ENCODE measurements at regions not wholly inside any gene's neighbourhood (a gene's known extent, or its start where the extent isn't known, plus 50 kb on each side); places are given as distances from the start of the nearest gene placed in this dataset.
A peak's percentile ranks its signal among the peaks of the same experiment; 100 is the strongest.
"Not testable (repeated sequence)": the region's sequence is repeated elsewhere in the genome, so short reads cannot be mapped to it uniquely, and the experiment has no call there.

DNA sequence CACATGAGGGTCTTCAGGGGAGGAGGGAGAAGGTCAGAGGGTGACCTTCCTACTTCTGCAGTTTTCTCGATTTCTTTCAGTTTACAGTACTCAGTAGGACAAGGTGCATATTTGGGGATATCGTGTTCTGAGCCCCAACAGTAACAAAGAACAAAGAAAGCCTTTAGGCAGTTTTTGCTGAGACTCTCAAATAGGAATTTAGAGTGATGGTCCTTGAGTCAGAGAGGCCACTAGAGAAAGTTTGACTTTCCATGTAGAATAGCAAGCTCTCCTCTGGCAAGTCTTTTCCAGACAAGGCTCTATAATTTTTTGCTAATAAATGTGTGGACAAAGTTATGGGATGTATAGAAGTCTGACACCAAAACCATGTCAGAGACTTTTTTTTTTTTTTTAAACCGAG lies 194.6 kb downstream of the TM9SF2 start:
- no peak for DNase-seq

DNA sequence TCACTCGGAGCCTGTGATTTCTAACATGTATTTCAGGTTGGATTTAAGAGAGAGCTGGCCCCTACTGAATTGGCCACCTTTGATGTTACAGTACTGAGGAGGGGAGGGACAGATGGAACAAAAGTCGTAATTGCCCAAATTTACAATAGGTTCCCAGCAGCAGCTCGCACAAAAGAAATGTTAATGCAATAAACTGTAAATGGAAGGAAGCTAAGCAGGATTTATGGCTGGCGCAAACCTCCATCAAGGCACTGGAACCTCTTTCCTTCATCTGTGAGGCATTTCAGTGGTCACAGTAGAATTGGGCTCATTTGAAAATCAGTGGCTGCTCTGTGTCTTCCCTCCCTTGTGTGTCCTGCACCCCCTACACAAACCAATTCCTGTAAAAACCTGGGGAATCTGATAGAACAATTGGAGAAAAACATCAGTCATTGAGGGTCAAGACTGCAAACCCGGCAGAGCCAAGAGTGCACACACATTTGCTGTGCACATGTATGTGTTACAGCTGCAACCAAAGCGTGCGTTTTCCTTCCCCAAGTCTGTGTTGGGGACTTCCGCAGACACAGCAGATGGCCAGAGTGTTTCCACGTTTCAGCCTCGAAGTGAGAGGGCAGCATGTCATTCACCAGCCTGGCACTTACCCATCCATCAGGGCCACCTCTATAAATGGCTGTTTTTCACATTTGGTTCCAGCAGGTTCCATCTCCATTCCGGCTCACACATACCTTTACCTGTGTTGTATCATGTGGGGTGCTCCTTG lies 192.8 kb downstream of the TM9SF2 start:
- peak; percentile 29 to 69 for DNase-seq

DNA sequence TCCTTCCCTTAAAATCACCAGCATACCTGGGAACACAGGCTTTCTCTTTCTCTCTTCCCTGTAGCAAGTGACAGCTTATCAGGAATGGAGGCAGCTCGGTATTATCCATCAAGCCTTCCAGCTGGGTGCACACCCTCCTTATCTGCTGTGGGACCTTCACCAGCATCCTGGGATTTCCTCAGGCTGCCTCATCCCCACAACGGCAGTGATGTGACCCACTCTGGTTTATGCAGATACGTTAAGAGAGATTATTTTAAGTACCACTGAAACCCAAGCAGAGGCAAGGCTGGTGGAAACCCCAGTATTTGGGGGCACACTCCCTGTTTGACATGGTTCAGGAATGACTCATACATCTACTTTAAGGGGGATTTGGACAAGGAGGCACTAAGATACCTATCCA lies 192.1 kb downstream of the TM9SF2 start:
- no peak for DNase-seq

DNA sequence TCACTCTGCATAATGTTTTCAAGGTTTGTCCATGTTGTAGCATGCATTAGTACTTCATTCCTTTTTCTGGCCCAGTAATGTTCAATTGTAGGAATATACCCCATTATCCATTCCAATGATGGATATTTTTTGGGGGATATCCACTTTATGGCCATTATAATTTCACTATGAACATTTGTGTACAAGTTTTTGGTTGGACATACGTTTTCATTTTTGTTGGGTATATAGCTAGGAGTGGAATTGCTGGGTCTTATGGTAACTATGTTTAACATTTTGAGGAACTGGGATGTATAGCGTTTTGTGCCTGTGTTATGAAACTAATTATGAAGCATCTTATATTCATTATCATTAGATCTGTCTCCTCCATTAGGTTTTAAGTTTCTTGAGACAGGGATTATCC lies 191.6 kb downstream of the TM9SF2 start:
- no peak for DNase-seq

DNA sequence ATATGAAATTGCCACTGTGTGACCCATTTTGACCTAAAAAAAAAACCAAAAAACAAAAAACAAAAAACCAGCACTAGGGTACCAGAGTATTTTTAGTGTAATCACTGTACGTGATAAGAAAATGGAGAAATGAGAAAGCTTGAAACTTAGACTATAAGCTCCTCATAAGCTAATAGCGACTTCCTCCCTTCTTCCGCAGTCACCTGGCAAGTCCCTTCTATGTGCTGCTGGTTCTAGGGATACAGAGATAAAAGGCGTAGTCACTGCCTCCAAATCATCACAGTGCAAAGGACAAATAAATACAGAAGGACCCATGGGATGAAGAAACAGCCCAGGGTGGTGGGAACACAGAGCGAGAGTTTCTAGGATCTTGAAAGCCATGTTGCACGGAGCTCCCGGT lies 190.3 kb downstream of the TM9SF2 start:
- no peak for DNase-seq

DNA sequence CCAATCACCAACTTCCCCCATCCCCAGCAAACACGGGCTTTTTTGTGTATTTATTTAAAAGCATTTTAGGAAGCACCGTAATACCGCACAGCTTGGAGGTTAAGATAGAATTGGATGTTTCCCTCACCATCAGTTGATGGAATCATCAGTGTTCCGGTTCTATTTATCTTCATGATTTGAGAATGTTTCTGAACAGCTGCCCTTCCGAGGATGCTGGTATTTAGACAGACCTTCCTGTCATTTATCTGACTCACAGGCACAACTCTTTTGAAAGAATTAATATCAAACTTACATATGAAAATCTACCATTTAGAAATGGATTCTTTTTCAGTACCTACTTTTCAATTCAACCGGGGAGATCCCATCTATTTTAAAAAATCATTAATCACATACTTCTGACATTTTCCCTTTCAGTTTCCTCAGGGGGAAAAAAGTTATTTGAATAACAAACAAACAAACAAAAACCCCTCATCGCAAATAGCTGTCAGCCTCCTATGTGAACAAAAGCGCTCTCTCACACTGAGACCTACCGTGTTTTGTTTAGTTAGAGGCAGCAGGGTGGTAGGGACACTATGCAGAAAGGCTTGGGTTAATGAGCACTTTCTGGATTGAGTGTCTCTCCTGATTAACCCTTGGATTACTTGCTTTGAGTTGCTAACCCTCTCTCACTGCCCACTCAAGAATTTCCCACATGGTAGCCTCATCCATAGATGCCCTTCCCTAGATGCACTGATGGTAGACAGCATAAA lies 189.3 kb downstream of the TM9SF2 start:
- DNase-seq: no peak

DNA sequence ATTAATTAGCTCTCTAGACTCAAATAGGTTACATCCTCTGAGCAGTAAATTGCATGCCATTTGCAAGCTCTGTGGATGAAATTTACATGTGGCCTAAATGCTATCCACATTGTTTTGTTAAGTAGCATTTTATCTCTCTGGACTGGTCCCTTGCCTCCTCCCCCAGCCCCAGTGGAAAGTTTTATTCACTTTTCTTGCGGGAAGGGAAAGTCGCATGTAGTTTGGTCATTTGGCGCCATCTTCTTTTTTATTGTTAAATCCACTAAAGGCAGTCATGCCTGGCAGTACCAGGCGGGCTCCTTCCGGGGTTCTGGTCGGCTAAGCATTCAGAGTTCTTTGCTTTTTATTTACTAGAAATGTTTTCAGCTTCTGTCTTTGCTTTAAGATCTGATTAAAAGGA lies 188.7 kb downstream of the TM9SF2 start:
- DNase-seq: no peak

DNA sequence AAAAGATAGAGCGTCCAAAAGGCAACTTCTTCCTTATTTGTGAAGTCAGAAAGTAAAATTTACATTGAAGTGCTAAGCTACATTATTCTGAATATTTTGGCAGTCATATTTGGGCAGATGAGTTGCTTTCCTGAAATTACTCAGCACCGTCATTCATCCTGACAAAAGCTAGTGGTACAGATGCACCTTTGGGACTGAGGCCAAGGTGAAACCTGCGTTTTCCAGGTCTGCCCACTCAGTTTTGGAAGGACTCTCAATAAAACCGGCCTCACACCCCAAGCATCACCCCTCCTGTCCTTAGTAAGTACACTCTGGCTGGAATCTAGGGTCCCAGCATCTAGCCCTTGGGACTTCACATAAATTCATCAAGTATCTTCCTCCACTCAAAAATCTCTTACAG lies 187.5 kb downstream of the TM9SF2 start:
- no peak for DNase-seq

DNA sequence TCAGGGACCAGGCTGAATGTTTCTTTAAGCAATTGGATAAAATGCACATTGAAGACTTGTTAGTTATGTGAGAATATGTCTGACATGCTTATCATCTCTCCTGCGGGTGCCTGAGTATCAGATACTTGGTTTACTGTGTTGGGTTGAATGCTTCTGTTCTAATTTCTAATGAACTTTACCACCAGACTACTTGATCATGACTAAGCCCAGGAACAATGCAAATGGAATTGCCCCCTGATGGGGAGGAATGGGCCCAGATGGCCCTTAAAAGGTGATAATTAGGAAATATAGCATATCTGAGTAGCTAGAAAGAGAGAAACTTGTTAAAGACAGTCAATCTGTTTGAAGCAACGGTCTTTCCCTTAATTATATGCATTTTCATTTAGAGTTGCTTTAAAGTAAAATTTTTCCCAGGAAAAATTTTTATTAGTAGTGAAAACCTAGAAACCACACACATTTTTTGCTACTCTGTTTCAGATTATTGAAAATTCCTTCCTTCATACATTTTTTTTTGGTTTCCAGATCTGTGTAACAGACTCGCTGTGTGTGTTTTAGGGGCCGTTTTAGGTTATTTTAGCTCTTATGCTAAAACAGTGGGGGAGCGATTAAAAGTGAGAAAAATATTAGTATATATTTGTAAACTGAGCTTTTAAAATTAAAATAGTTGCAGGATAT lies 186.6 kb downstream of the TM9SF2 start:
- DNase-seq: peak in 1 of 2 experiments; percentile 54

DNA sequence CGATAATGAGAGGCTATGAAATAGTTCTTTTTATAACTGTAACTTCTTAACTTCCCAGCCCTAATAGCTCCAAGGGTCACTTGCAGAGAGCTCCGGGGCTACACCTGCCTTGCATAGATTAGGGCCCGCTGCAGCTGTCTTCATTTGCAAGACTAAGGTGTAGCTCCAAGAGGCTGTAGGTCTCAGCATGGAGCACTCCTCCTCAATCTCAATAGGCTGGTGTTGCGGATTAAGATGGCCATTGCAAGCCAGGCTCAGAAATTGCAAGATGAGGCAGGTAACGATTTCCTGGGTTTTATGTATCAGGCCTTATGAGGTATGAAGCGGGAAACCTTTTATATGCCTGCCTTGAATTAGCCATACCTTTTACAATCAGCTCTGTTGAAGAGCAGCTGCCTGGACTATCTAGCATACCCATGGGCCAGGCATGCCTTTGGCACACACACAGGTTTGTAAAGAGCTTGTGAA lies 185.7 kb downstream of the TM9SF2 start:
- no peak for DNase-seq

DNA sequence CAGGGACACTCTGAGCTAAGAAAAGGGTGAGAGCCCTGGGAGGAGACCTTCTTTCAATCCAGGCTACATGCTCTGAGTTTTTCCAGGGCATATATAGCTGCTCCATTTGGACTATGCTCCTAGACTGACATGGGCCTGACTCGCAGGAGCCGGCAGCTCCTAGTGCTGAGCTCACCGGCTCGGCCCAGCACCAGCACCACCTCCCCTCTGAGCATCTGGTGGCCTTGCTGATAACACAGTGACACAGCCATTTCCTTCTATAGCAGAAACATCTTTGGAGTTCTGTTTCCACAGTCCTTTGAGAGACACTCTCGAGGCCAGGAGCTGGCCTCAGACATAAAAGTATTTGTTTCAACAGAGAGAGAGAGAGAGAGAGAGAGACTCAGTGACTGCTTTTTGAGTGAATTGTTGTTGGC lies 184.9 kb downstream of the TM9SF2 start:
- no peak for DNase-seq

DNA sequence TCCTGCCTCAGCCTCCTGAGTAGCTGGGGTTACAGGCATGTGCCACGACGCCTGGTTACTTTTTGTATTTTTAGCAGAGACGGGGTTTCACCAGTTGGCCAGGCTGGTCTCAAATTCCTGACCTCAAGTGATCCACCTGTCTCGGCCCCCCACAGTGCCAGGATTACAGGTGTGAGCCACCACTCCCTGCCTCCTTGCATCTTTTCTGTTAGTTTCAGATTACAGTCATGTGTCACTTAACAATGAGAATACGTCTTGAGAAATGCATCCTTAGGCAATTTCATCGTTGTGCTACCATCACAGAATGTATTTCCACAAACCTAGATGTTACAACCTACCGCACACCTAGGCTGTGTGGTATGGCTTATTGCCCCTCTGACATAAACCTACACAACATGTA lies 180.4 kb downstream of the TM9SF2 start:
- DNase-seq: no peak

DNA sequence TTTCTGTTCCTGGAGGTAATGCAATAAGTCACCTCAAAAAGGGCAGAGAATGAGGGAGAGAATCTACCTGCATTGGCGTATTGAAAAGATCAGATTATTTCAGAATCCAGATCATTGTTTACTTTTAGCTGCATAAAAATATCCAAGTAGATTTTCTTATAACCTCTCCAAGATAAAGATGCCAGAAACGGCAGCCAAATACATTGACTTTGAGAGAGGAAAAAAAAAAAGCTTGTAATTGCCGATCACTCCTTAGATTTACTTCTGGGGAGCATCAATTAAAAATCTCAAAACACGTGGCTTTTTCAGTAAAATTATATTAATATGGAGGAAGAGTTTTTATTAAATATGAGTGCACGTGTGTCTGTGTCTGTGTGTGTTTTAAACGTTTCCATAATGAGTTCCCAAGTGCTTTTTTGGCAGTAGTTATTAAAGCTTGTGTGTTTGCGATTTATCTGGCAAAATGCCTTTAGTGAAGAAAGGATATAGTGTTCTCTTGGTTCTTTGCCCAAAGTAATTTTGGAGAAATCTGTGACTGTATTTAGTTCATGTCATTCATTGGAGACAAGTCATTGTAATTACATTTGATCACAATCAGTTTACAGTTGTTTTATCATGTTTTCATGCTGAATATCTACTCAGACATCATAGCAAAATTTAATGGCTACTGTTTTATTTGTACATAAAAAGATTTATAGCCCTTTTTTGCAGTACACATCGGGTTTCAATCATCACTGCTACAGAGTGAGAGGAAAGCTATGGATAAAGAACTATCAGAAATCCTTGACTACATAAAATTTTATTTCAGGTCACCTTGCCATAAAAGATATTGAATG lies 176.1 kb downstream of the TM9SF2 start:
- DNase-seq: no peak

DNA sequence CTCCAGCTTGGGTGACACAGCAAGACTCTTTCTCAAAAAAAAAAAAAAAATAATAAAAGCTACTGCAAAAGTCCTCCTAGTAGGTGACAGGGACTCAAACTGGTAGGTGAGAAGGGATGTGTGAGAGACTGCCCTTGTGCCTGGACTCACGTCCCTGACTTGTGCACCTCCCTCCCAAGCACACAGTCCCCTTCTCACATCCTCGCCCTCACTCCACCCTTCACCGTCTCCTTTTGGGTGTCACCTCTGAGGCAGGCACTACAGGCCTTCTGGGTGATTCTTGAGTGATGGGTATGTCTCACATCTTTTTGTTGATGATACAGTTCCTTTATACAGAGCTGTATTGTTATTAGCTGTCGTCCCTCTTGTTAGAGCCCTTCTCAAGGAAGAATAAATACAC lies 170.5 kb downstream of the TM9SF2 start:
- DNase-seq: no peak

DNA sequence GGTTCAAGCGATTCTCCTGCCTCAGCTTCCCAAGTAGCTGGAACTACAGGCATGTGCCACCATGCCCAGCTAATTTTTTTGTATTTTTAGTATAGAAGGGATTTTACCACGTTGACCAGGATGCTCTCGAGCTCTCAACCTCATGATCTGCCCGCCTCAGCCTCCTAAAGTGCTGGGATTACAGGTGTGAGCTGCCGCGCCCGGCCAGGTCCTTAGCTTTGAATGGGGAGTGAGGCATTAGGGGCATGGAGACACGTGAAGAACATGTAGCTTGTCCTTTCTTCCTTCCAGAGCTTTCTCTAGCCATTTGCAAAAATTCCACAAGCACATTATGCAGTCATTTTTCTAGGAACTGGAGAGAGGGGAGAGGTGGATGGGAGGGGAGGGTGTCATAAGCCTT lies 167.8 kb downstream of the TM9SF2 start:
- DNase-seq: not testable (repeated sequence)

DNA sequence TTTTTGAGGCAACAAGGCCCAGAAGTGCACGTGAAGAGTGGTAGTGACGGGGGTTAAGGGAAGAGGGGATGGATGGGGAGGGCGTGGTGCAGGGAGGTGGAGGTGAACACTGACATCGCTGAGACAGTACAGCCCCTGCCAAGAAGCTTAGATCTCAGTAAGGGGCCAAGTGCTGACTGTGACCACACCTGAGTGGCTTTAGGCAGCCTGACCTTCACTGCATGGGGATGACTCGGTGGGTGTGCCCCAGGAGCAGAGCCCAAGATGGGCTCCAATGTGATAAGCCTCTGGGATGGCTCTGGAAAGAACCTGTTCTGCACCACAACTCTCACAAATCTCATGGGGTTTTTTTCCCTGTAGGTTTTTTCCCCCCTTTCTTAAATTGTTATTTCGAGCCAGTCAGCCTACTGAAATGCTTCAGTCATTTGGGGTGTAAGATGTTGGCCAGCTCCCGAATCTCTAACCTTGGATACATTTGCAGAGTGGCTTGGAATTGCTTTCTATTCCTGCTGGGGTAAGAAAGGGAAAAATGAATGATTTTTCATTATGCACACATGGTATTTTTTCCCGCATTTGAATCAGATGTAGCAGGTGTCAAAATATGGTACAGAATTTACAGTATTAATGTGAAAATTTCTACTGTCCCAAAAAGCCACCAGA lies 165.0 kb downstream of the TM9SF2 start:
- DNase-seq: no peak

DNA sequence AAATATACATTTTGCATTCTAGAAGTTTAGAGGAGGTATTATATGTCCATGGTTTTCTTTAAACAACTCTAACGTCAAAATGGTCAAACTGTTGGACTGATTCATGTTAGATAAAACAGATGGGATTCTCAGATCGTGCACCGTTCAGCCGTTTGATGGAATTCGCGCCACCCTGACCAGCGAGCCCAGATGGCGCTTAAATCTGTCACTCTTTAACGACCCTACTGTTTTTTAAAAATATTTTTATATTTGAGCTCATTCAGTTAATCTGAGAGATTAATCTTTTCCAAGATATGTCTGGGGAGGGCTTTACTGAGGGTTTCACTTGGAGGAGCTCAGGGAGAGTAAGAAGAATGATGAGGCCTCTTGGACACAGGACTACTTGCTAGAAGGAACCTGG lies 164.4 kb downstream of the TM9SF2 start:
- peak; percentile 75 to 86 for DNase-seq

DNA sequence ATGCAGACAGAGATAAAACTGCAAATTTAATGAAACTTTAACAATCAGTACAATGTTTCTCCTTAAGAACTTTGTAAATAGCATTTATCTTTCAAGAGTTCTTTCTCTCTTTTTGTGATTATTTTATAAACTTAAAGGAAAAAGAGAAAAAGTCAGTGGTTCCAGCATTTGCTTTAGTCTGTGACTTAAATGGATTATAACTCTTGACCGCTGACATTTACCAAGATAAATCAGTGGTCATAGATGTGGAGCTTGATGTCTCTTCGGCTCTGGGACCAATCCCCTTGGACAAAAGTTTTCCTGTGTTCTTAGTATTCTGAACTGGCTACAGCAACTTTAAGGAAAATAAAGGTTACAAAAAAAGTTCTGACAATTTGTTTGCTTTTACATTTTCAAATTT lies 162.6 kb downstream of the TM9SF2 start:
- no peak for DNase-seq

DNA sequence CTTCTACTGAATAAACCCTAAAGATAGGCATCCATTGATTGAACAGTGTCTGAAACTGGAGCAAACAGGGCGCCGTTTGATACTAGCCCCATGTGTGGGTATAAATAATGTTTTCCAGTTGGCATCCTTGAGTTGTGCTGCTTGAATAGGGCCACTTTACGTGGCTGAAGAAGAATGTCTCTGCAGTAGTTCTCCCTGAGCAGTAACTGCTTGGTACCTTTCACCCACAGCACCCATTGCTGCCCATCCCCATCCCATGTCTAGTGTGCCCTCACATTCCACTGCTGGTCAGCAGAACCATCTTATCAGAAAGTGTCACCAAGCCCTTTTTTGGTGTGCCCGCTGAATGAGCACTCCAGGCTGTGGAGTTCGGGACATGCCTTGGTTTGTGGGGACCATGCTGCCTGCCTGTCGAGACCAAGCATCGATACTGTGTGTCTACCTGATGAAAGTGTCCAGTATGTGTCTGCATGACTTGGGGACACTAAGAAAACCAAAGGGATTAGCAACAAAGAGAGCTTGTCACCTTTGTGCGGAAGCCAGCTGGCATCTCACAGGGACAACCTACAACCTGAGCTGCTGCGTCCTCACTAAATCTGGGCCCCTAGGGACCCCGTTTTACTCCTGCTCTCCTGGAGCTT lies 162.0 kb downstream of the TM9SF2 start:
- peak; percentile 51 to 69 for DNase-seq

DNA sequence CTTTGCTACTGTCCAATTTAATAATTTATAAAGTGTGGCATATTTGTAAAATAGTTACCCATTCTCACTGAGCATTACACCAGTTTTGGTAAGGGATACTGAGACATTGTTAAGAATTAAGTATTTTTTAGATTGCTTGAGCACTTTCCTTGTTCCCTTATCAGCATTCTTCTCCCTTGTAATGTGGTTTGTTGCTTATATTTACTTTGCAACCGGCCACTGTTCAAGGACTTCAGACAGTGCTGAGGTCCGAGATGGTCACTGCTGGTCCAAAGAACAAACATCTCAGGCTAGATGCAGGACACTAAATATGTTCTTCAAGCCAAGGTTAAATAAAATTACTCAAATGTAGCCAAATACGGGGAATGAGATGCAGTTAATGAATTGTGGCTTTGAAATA lies 161.4 kb downstream of the TM9SF2 start:
- DNase-seq: no peak

DNA sequence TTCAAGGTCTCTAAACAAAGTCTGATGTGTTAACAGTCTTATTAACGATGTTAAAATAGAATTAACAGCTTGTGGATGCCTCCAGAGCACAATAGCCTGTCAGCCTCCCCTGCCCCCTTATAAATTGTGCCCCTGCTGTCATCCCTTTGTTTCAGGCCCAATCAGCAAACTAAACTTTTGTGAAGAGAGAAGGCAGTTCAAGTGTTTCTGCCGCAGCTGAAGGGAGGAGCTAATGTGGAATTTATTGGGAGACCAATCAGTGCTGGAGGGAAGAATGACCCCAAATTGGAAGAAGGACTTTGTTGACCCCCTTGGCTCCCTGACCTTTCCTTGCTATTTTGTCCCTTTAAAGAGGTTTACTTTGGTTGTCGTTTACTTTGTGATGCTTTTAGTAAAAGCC lies 160.5 kb downstream of the TM9SF2 start:
- peak in 1 of 2 experiments; percentile 55 for DNase-seq
